GM19455 (cell line): ENCODE measurements at regions not wholly inside any gene's neighbourhood (a gene's known extent, or its start where the extent isn't known, plus 50 kb on each side); places are given as distances from the start of the nearest gene placed in this dataset.

Experiments
- ATAC-seq: cut with Tn5 transposase; IDR thresholded peaks from one replicate; pipeline ENCODE4 v1.9.1; 2021; ENCODE audit not compliant: unreplicated experiment

DNA sequence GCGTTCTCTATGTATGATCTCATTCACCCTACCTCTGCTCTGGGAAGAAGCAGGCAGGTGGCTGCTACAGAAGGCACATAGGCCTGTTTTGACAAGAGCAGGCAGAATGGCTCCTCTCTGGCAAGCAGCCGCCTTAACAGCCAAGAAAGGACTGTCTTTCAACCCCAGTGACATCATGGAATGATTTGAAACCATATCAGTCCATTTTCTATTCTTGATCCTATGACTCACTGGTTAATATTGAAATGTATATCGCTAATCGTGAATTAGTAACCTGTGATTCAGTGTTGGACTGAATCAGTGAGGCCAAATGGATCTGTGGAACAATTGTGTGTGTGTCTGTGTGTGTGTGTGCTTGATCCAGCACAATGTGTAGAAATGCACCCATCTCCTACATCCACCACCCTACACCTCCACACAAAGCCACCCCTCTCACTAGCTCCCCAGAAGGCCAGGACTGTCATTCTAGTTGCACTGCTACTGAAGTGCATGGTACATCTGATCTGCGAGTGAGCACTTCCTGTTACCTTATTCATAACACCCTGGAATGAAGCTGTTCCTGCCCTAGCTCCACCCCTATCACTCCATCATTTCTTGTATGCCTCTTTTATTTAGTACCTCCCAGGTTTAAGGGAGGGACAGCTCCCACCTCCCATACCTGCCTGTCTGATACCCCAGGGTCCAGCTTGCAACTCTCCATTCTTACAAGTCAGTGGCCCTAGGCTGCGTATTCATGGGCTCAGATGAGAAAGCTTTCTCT is 460.0 kb downstream of the FOXO1 start:
- ATAC-seq = peak; percentile 62

DNA sequence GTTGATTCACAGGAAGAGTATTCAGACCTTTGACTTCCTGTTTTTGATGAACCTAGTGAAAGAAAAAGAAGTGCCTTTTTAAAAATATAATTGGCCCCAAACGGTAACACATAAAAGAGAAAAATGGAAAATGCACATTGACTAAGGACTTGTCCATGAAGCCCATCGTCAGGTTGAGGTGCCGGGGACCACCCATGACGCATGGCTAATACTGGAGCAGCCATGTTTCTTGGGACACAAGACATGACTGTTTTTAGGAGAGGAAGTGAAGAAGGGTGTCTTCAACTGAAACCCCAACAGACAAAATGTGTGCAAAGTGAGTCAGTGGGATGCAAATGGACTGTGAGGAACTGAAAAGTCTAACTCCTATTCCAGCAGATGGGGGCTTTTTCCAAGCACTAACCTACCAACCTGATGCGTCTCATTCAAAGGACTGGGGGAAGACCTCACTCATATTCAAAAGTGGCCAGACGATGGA is 459.4 kb downstream of the FOXO1 start:
- peak; percentile 54 for ATAC-seq

DNA sequence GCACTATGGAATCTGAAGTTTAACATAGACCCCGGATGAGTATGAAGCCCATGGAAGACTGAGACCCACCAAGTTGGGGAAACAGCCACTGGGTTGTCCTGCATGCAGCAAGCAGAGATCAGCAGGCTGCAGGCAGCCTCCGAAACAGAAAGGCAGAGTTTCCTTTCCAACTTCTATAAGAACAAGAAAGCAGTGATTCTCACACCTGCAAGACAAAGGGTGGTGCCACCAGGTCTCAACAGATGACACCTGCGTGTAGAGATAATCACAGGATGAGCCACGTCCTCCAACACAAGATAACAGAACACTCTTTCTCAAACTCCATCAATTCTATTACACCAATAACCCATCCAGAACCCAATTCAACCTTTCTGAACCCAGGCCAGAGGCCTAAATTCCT is 457.9 kb downstream of the FOXO1 start:
- no peak for ATAC-seq

DNA sequence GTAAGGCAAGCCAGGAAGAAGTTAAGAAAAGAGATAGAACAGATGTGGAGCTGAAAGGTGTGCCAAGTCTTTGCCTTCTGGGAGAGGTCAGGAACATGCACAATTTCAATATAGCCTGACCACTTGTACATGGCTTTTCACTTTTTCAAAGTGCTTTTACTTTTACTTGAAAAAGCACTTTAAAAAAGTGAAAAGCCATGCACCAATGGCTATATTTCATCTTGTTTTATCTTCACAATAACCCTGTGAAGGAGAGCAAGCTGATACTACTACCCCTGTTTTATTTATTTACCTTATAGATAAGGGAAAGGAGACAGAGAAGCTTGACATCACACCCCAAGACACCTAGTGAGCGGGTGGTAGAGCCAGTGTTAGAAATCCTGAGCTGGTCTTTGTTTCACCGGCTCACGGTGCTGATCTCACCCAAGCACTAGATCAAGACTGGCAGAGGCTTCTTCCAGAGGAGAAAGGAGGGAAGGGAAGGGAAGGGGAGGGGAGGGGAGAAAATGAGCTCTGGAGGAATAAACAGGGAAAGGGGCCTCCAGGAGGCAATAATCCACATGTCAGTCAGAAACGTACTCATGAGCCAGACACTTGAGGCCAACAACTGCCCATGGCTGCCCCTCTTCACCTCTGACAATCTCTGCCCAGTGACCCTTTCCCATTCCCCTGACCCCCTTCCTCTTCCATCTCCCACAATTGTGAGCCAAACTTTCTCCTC is 455.4 kb downstream of the FOXO1 start:
- ATAC-seq = no peak

DNA sequence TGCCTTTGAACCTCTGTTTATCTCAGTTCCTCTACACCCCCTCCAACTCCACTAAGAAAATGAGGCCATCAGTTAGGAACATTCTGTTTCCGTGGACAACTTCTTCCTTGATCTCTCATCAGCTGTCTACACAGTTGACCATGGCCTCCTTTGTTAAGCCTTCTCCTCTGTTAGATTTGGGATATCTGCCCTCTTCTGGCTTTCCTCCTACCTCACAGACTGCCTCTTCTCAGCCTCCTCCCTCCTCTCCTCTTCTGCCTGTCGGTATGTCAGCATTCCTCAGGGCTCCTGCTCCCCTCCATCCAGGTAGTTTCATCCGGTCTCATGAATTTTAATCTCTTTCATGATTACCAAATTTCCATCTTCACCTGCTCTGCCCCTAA is 454.9 kb downstream of the FOXO1 start:
- ATAC-seq = no peak

DNA sequence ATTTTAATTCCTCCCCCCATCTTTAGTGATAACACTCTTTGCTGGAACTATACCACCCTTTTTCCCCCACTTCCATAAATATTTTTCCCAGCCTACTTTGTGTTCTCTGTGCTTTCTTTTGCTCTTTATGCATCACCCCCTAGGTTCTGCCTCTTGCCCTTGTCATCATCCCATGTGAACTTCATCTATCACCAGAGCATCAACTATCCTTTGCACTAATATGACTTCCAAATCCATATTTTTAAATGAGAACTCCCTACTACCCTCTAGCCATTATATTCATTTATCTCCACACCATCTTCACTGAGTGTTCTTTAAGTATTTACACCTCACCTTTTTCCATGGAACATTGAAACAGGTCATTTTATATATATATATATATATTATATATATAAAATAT is 452.7 kb downstream of the FOXO1 start:
- ATAC-seq = no peak

DNA sequence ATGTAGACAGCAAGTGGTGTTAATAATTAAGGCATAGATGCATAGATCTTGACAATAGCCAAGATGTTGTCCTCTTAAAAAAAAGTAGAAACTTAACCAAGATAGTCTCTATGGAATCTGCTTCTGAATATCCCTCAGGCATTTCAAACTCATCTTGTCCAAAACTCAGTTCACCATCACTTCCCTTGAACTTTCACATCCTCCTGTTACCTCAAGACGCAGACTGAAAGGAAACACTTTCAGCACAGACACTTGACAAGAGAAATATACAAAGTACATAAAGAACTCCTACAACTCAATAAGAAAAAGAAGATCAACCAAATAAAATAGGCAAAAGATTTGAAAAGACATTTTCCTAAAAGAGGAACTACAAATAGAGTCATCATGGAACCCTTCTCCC is 451.1 kb downstream of the FOXO1 start:
- ATAC-seq = no peak

DNA sequence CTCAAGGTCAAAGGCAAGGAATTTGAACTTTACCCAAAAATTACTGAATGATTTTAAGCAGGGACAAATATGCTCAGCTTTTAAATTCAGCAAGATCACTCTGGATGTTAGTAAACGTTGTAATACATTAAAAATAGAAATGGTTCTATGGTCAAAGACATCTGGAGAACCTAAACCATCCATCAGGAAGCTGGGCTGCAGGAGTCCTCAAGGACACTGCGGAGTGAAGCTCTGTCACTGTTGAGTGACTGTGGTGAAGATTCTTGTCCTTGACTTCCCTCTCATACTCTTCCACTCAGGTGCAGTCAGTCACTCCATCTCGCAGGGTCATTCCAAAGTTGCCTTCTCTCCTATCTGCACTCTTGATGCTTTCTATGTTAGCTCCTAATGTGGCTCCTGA is 450.7 kb downstream of the FOXO1 start:
- no peak for ATAC-seq

DNA sequence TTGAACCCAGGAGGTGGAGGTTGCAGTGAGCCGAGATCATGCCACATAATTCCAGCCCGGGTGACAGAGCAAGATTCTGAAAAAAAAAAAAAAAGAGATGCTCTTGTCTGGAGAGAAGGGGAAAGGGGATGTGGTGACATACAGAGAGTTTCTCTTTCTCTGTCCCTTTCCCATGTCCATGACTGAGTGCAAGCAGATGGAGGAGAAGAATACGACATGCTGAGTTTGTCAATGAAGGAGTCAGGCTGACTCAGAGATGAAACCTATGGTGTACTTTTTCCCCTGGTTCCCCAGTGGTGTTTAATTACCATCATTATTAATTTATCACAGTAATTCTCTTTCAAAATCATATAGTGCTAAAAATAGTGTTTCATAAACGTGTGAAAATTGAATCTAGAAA is 448.8 kb downstream of the FOXO1 start:
- ATAC-seq = no peak

DNA sequence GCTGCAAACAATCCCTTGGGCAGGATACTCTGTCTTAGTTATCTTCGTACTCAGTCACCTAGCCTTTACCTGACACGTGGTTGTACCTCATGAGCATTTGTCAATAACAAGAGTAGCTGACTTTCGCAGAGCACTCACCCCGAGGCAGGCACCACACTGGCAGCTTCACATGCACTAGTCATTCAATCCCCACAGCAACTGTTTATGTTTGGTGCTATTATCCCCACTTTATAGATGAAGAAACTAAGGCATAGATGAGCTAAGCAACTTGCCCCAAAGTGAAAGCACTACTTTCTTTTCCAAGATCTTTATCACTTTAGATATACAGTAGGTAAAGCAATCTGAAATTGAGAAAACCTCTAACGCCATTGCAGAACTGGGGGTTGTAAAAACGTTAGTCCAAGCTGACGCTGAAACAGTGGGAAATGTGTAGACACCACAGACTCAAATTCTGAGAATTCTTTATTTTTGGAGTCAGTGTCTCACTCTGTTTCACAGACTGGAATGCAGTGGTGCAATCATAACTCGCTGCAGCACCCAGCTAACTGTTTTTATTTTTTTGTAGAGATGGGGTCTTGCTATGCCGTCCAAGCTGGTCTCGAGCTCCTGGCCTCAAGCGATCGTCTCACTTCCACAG is 446.0 kb downstream of the FOXO1 start:
- ATAC-seq = no peak

DNA sequence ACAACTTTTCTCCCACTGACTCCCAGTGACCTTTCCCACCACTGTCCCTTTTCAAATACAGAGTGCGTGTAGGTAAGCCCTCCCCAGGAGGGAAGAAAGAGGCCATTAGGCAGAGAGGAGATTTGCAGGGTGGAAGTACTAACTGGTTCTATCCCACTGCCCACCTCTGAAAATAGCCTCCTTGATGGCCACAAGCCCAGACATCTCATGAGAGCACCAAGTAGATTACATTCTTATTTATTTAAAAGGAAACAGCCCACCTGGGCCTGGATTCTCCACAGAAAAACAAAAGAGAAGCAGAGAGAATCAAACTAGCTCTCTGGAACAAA is 445.3 kb downstream of the FOXO1 start:
- ATAC-seq = no peak

DNA sequence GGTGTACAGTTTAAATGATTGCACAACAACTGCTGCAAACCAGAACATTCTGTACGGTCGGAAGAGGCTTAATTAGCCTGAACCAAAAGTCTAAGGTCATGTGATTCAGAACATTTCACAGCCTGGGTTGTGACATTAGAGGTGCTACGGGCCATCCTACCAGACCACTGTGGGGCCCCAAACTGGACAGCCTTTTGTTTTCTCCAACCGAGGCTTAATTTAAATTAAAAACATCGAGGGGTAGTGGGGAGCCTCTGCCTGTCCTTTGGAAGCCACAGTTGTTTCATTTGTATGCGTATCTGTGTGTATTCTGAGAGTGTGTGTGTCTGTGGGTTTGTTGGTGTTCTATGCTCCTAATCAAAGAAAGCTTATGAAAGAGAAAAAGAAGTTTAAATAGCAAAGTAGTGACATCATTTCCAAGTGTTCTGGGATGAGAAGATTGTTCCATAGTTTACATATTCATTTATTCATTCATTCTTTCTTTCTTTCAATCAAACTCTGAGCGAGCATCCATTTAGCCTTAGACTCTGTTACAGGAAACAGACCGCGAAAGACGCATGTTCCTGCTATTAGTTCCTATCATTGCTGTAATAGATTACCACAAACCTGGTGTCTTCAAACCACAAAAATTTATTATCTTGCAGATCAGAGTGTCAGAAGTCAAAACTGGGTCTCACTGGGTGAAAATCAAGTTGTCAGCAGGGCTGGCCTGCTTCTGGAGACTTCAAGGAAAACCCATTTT is 444.8 kb downstream of the FOXO1 start:
- no peak for ATAC-seq

DNA sequence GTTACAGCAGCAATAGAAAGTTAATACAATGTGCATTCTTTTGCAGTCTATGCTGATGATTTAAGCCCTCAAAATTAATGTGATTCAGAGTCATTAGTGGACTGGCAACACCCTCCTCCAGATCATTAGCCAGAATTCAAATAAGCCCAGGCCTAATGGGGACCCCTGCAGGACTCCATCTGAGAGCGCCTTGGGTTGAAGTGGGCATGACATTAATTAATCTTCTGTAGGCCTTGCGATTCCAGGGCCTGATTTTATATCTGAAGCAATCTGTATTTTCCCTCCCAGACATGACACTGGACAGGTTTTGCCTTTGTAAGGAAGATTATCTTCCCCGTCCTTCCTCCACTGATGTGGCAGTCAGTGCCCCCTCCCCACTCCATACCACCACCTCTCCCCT is 442.9 kb downstream of the FOXO1 start:
- no peak for ATAC-seq

DNA sequence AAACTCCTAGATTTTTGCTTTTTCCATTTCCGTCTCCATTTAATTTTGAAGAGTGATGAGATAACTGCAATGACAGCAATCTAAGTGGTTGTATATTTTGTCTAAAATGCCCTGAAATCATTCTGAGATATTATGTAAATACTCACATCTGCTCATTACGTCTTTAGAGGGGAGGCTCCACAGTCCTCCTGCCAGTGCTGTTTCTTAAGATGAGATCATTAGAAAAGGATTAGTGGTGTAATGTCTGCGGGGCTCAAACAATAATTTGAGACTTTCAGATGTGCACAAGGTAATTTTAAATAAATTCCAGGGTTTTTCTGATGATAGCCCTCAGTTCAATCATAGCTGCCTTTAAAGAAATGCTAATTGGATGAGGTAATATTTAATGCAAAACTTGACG is 437.9 kb downstream of the FOXO1 start:
- ATAC-seq = no peak

DNA sequence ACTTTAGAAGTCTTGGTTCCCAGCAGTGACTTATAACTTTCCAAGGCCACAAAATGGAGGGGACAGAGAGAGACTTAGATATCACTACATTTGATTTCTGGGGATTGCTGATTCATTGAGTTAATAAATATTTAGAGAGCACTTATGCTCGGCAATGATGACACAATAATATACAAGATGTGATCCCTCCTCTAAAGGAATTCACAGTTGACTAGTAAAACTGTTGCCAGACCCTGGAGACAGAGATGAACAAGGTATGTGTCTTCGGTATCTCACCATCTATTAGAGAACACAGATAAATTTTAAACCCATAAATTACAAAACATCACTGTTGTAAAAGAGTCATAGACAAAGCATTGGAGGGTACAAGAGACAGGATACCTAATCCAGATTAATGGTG is 437.5 kb downstream of the FOXO1 start:
- ATAC-seq = no peak

DNA sequence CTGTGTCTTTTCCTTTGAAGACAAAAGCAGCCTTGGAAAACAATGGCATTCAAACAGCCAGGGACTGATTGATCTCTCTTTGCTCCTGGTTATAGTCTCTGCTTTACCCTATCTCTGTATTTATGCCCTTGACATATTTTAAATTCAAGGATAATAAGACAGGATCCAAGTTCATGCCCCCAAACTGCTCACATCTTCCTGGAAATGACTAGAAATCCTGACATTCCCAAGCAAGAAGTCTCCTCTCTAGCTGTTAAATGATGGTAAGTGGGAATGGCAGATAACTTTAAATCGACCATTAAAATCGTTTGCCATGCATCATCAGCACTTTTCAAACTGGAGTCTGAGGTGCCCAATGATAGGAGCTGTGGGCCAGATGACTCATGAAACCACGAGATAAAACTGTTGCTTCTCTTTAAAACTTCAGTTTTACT is 435.6 kb downstream of the FOXO1 start:
- ATAC-seq = no peak

DNA sequence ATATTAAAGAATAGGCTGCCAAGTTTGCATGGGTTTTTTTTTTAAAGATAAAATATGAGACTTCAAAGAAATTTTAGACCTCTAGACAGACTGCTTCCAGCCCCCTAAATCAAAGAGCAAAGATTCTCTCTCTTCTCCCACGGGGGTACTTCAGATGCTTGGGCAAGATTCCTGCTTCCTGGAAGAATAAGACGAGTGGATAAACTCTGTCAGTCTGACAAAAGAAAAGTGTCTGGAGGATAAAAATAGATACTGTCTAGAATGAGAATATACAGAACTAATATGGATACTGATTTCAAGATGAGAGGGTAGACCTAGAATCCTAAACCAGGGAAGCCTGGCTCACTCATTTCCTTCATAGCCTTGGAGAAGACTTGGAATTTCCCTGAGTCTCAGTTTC is 435.1 kb downstream of the FOXO1 start:
- ATAC-seq = no peak

DNA sequence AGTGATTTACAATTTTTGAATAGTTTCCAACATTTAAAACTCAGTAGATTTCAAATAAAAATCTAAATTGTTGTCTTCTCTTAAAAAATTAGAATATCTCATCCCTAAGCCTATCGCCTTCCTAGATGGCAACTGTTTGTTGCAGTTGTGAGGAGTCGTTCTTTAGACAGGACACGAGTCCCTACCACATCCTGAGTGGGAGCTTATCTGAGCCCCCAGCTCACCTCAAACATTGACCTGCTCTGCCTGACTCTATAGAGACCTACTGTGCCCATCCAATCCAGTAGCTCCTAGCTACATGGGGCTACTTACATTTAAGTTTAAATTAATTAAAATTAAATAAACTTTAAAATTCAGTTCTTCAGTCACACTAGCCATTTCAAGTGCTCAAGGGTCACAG is 434.7 kb downstream of the FOXO1 start:
- ATAC-seq = no peak

DNA sequence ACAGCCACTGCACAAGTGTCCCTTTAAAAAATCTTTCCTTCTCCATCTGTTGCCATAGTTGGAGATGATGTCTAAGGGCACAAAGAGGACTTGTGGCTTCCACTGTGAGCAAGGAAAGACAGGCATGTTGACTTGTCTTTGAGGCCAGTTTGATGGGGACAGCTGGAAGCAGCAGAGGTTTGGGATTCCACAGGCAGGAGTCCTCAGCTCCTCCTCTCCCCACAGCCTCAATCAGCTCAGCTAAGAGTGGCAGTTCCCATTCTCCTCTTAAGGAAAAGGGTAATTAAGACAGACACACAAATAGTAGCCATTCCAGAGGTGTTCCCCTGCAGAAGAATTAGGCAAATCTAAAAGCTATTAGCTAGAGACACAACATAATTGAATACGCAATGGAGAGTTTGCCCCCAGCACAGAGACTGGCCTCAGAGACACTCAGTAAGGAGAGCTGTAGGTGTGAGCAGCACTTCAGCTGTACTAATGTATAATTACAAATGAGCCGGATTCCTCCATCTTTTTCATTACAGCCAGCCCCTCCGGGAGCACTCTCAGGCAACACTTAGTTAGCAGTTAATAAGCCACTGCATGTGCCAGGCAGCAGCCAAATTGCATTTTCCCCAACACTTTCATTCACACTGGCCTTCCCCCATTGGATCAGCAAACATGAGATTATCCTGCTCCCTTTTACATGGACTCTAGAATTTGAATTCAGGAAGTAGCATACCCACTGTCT is 434.0 kb downstream of the FOXO1 start:
- no peak for ATAC-seq

DNA sequence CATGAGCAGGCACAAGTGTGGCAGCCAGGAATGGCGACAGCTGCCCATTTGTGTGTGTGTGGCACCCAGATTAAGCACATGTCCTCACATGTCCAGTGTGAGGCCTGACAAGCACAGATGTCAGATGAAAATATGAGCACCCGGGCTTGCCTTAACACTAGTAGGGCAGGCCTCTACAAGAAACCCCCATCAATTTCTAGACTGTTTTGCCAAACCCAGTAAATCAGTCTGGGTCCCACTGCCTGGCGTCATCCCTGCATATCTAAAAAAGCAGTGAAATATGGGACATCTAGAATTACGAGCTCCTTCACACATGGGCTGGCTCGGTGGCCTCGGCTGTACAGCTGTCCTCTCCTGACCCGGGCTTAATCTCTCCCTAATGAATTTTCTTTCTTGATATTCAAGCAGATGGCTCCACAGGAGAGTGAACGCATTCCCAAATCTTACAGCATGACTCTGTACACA is 432.7 kb downstream of the FOXO1 start:
- no peak for ATAC-seq
